Kidney capillary endothelial cell (primary cell): ENCODE measurements at regions not wholly inside any gene's neighbourhood (a gene's known extent, or its start where the extent isn't known, plus 50 kb on each side); places are given as distances from the start of the nearest gene placed in this dataset.
A peak's percentile ranks its signal among the peaks of the same experiment; 100 is the strongest.

Source experiments
- DNase-seq: peaks from one replicate; pipeline ENCODE4 v3.0.0-alpha.2; 2018; ENCODE audit warnings: low spot score

- DNase-seq: no peak
Measured at GRCh38 chr4:123573866-123574508, 177.4 kb downstream of the SPRY1 start.

GRCh38 chr4:123575291-123575690 is 178.7 kb downstream of the SPRY1 start:
- no peak for DNase-seq

- no peak for DNase-seq
Measured at GRCh38 chr4:123577225-123577906, 180.8 kb downstream of the SPRY1 start.

- DNase-seq: no peak
Measured at GRCh38 chr4:123578276-123579029, 181.9 kb downstream of the SPRY1 start.

GRCh38 chr4:123579961-123580360 is 183.4 kb downstream of the SPRY1 start:
- DNase-seq: no peak

- no peak for DNase-seq
Measured at GRCh38 chr4:123580981-123581664, 184.5 kb downstream of the SPRY1 start.

- DNase-seq: no peak
Measured at GRCh38 chr4:123581802-123582201, 185.2 kb downstream of the SPRY1 start.

GRCh38 chr4:123583043-123583442 is 186.4 kb downstream of the SPRY1 start:
- DNase-seq: no peak

- no peak for DNase-seq
Measured at GRCh38 chr4:123585111-123585510, 188.5 kb downstream of the SPRY1 start.

- no peak for DNase-seq
Measured at GRCh38 chr4:123587983-123588494, 191.4 kb downstream of the SPRY1 start.

- DNase-seq: no peak
Measured at GRCh38 chr4:123588631-123589241, 192.1 kb downstream of the SPRY1 start.

GRCh38 chr4:123589301-123589700 is 192.7 kb downstream of the SPRY1 start:
- DNase-seq: no peak

GRCh38 chr4:123591875-123592274 is 195.3 kb downstream of the SPRY1 start:
- DNase-seq: no peak

- DNase-seq: no peak
Measured at GRCh38 chr4:123593655-123594054, 197.1 kb downstream of the SPRY1 start.

- DNase-seq: no peak
Measured at GRCh38 chr4:123596805-123597204, 200.2 kb downstream of the SPRY1 start.

- no peak for DNase-seq
Measured at GRCh38 chr4:123597586-123597985, 201.0 kb downstream of the SPRY1 start.

GRCh38 chr4:123598331-123598730 is 201.7 kb downstream of the SPRY1 start:
- no peak for DNase-seq

GRCh38 chr4:123599061-123599919 is 202.7 kb downstream of the SPRY1 start:
- DNase-seq: no peak

GRCh38 chr4:123599920-123600810 is 203.6 kb downstream of the SPRY1 start:
- peak; percentile 81 for DNase-seq
